DLD1 (cell line): ENCODE measurements at regions not wholly inside any gene's neighbourhood (a gene's known extent, or its start where the extent isn't known, plus 50 kb on each side); places are given as distances from the start of the nearest gene placed in this dataset.

Experiments used
- in situ Hi-C: cut with HindIII; loops from 2 replicates; pipeline ENCODE4 v1.10.0; 2017; ENCODE audit warnings: low sequenced_read_pairs

DNA sequence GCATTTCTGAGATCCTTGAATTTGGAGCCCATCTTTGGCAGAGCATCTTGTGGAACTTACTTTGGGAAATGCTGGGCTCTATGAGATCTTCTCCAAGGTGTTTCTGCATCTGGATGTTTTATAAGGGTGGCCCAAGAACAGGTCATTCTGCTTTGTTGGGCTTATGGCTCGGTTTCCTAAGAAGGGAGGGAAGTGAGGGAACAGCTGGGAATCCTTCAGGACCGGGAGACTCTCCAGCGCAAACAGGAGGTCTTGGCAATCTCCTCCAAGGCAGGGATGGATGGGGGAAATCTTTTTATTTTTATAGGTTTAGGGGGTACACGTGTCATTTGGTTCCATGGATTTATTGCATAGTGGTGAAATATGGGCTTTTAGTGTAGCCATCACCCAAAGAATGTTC lies 54.7 kb downstream of the IRX3 start:
- in situ Hi-C loops, result no loop called here

- in situ Hi-C loops, result no loop called here
Measured at GRCh38 chr16:54231336-54231735, 55.3 kb downstream of the IRX3 start.

DNA sequence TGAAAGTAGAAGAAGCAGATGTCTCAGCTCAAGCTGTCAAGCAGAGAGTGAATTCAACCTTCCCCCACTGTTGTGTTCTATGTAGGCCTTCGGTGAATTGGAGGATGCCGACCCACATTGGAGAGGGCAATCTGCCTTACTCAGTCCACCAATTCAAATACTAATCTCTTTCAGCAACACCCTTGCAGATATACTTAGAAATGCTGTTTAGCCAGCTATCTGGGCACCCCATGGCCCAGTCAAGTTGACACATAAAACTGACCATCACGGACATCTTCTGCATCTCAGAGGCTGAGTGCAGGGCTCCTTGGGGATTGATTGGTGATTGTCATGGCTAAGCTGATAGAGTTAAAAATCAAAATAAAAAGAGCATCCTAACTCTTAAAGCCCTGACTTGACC lies 58.3 kb downstream of the IRX3 start:
- in situ Hi-C loops, result no loop called here

DNA sequence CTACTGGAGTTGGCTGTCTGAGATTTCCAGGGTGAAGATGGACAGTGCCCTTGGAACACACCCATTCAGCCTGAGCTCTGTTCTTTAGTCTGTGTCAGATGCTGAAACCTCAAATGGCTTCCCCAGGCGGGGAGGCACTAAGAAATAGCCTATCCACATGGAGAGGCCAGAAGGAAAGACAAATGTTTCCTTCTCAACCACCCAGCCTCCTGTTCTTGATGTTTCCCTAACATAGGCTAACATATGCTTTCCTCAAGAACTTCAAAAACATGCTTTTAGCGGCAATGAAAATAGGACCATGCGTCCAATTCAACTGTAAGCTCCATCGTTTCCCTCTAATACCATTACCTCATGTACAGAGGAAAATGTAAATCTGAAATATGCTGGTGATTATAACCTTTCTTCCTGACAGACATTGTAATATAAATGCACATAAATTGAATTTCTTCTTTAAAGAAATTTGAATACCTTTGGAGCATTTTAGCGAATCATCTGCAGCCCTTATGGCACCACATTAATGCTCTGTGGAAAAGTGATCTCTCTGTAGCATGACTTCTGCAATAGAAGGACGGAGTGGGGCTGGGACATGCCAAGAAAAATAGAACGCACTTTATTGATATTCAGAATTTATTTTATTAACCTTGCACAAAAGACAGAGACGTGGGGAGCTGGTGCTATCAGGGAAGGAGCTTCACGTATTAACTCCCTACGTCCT lies 60.1 kb downstream of the IRX3 start:
- in situ Hi-C loops, result no loop called here

DNA sequence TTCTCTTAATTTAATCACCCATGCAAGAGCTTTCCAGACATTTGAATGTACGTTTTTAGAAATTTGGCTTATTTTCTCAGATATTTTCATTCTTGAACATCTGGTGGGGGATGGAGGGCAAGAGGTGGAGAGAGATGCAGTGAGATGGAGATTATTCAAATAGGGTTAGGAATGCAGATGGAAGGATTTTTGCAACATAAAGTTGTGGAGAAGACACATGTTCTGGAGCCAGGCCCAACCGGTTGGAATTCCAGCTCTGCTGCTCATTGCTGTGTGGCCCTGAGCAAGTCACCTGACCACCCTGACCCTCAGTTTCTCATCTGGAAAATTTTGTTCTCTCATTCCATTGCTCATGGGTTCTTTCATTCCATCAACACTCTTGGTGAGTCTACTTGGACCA lies 66.9 kb downstream of the IRX3 start:
- in situ Hi-C loops, result no loop called here

DNA sequence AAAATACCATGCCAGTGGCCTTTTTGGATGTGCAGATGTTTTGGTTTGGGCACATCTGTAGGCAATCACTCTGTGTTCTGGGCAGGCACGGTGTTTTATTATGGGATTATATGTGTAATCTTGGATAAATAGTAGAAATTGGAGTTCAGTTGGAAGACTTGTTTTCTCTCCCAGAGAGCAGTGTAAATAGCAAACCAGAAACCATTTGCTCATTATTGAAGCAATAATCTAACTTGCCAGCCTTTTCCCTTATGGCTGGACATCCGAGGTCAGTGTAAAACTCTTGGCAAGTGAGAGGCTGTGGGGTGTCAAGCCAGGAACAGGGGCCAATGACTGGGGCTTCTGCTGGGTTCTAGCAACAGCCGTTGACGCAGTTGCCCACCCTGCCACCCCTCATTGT lies 69.9 kb downstream of the IRX3 start:
- in situ Hi-C loops, result no loop called here

DNA sequence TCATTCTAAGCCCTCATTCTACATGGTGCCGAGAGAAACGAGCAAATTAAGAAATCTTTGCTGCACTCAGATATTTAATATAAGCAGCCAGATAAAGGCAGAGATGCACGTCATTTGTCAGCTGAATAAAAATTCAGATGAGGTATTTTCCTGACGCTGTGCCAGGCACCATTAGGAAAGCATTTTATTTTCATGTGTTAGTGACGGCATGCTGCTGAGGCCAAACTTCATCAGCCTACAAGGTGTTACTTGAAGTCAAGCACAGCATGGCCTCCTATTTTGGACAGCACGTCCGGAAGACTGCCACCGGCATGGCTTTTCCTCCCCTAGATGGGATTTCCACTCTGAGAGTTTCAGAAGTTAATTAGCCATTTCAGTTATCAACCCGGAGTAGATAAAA lies 70.3 kb downstream of the IRX3 start:
- in situ Hi-C loops, result no loop called here

GRCh38 chr16:54215471-54215870 lies 71.1 kb downstream of the IRX3 start:
- in situ Hi-C loops, result no loop called here

DNA sequence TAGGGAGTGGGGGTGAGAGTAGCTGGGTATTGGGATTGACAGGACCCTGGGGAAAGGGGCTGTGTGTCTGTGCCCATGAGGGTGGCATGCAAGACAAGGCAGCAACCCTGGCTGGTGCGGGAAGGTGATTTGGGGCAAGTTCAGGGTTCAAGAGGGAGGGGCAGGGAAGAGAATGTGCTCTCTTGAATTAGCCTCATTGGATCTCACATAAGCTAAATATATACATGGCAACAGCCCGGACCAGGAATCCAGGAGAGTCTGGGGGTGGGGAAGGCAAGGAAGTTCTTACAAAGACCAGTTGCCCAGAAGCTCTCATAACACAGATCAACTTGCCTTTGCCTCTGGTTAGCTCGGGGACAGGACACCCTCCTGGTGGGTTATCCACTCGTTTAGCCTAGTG lies 73.3 kb downstream of the IRX3 start:
- in situ Hi-C loops, result no loop called here

GRCh38 chr16:54212893-54213292 lies 73.7 kb downstream of the IRX3 start:
- in situ Hi-C loops, result no loop called here

GRCh38 chr16:54211203-54211602 lies 75.4 kb downstream of the IRX3 start:
- in situ Hi-C loops, result no loop called here

DNA sequence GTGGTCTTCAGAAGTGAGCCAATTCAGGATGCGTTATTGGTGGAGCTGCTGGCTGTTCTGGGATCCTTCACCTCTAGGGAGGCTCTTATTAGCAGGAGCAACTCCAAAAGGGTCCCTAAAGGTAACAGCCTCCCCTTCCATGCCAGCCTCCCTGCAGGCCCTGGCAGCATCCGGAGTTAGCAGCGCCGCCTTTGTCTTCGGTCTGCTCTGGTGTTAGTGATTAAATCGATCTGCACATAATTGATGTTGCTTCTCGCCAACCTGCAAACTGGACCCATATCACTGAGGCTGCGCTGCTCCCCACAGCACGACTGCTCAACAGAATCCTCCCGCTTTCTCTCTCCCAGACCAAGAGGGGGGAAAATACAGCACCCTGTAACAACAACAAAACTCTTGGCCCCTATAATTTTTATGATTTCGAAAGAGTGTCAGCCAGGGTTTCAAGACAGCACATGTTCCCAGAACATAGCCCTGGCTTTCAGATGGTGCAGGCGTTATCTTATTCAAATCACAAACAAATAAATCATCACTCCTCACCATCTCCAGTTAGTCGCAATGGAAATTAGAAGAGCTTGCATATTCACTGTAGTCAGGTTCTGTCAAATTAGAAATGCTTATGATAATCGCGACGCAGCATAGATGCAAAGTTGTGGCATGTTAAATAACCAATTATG lies 76.0 kb downstream of the IRX3 start:
- in situ Hi-C loops, result no loop called here

GRCh38 chr16:54208237-54208636 lies 78.3 kb downstream of the IRX3 start:
- in situ Hi-C loops, result loop anchor here (5.0 kb wide), 1 partner anchor 36 kb away; no protein-coding TSS in a partner anchor

GRCh38 chr16:54207837-54208236 lies 78.8 kb downstream of the IRX3 start:
- in situ Hi-C loops, result loop anchor here (5.0 kb wide), 1 partner anchor 36 kb away; no protein-coding TSS in a partner anchor

GRCh38 chr16:54204756-54205155 lies 81.8 kb downstream of the IRX3 start:
- in situ Hi-C loops, result loop anchor here (5.0 kb wide), 1 partner anchor 32 kb away; no protein-coding TSS in a partner anchor

GRCh38 chr16:54203851-54204505 lies 82.6 kb downstream of the IRX3 start:
- in situ Hi-C loops, result no loop called here

GRCh38 chr16:54203384-54203783 lies 83.2 kb downstream of the IRX3 start:
- in situ Hi-C loops, result no loop called here
